ENCODE measurements at regions not wholly inside any gene's neighbourhood (a gene's known extent, or its start where the extent isn't known, plus 50 kb on each side); places are given as distances from the start of the nearest gene placed in this dataset.

DNA sequence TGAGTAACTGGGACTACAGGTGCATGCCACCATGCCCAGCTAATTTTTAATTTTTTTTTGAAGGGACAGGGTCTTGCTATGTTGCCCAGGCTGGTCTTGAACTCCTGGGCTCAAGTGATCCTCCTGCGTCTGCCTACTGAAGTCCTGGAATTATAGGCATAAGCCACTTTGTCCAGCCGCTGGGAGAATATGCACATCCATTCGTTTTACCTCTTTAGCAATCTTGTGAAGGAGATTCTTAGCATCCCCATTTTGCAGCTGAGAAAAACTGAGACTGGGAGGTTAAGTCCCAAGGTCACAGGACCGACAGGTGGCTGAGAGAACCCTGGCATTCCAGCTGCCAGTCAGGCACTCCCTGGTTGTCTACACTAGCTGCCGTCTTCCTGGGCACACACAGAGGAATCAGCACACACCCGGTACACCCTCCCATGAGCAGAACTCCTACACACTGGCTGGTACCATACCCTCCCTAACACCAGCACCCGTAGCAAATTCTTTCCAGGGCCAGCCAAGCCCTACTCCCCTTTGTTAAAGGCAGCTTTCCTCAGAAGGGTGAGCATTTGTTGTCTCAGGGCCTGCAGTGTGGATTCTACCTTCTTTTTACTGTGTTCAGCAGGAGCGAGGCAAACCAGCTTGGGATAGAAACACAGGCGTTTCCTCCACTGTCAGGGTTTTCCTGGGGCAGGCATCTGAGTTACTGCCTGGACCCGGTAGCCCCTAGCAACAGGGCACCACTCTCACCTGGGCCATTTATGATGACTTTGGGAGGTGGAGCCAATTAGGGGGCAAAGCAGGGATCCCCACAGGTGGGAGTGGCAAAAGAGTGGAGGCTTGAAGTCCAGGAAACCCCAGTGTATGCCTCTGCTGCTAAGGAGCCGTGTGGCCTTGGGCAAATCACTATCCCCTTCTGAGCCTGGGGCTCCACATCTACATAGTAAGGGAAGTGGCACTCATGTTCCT is 70.2 kb downstream of the IRF2BPL start:
- peaks cover 71% of the 10 kb centered on the region for H3K4me1 ChIP-seq (ENCODE audit: insufficient read depth)
- peaks cover 21% of the 10 kb centered on the region for H3K27me3 Mint-ChIP-seq (ENCODE audit: insufficient read depth, low read depth, poor library complexity)
- peak overlapping the region; percentile 71 for H3K4me2 ChIP-seq
- no peak overlapping the region for H2AFZ ChIP-seq
- no peaks in the 10 kb centered on the region for H3K36me3 ChIP-seq (ENCODE audit: insufficient read depth)
- H3K27ac ChIP-seq (ENCODE audit: low read depth) = peak overlapping the region; percentile 98
- ATAC-seq = no peak
- no peak for TF ChIP-seq NANOG (IDR thresholded peaks at IDR 0.05; ENCODE audit: borderline replicate concordance)
- TF ChIP-seq POLR2AphosphoS5 (IDR thresholded peaks at IDR 0.05; ENCODE audit: low read depth) = no peak
- no peak for TF ChIP-seq ZNF114 (CRISPR knock-in tag; IDR thresholded peaks at IDR 0.05)
- TF ChIP-seq, protein P1, sequence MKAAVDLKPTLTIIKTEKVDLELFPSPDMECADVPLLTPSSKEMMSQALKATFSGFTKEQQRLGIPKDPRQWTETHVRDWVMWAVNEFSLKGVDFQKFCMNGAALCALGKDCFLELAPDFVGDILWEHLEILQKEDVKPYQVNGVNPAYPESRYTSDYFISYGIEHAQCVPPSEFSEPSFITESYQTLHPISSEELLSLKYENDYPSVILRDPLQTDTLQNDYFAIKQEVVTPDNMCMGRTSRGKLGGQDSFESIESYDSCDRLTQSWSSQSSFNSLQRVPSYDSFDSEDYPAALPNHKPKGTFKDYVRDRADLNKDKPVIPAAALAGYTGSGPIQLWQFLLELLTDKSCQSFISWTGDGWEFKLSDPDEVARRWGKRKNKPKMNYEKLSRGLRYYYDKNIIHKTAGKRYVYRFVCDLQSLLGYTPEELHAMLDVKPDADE (IDR thresholded peaks at IDR 0.05) = no peak
- TF ChIP-seq JUNB (IDR thresholded peaks at IDR 0.05; ENCODE audit: unreplicated experiment) = no peak
- no peak overlapping the region for H3K4me3 Mint-ChIP-seq
- H4K20me1 ChIP-seq (replicated peaks; ENCODE audit: insufficient read depth) = no peaks in the 10 kb centered on the region
- peaks cover 76% of the 10 kb centered on the region for H3K4me1 Mint-ChIP-seq
- H3K27ac Mint-ChIP-seq = peak overlapping the region; percentile 99
- DNase-seq (ENCODE audit: low spot score) = peak; percentile 44
- H3F3A ChIP-seq (replicated peaks; ENCODE audit: low read depth) = peaks cover 59% of the 10 kb centered on the region
- H3K9me3 Mint-ChIP-seq = no peaks in the 10 kb centered on the region; the same call in 2 of the 3 replicates
- no peaks in the 10 kb centered on the region for H3K79me2 ChIP-seq (replicated peaks; ENCODE audit: insufficient read depth)
- H3K27me3 ChIP-seq (ENCODE audit: insufficient read depth) = no peaks in the 10 kb centered on the region
- H3K4me3 ChIP-seq = no peak overlapping the region
- H3K9me2 ChIP-seq (ENCODE audit: insufficient read depth) = no peaks in the 10 kb centered on the region
- H3K36me3 Mint-ChIP-seq (ENCODE audit: low read depth) = no peaks in the 10 kb centered on the region; the same call in 2 of the 3 replicates

DNA sequence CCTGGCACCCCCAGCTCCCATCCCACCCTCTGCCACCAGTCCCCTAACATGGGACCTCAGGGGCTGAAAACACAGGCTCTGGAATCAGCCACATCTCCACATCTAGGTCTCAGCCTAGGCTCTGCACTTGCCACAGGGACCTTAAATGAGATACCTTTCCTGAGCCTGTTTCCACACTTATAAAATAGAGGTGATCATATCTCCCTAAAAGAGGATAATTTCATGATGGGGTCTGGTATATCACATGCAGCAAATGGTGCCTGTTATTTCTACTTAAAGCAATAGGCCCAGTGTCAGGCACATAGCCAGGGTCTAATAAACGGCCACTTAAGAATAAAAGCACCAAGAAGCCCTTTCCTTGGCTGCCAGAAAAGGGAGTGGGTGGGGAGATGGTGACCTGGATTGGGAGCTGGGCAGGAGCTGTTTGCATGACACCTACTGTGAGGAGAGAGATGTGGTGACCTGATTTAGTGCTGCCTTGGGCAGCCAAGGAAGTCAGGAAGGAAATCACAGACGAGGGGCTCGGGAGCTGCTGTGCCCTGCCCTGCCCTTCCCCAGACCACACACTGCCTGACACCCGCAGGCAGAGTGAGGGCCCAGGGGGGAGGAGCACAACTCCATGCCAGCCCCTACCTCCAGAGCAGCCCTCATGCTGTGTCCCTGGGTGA is 71.2 kb downstream of the IRF2BPL start:
- DNase-seq (ENCODE audit: low spot score) = no peak
- peak overlapping the region; percentile 98 for H3K27ac ChIP-seq (ENCODE audit: low read depth)
- Mint-ChIP-seq H3K27me3 (ENCODE audit: insufficient read depth, low read depth, poor library complexity) (peaks cover 21% of the 10 kb centered on the region), H3K4me1 (peaks cover 67% of the 10 kb centered on the region), H3K27ac (peak overlapping the region; percentile 99), H3K9me3 (no peaks in the 10 kb centered on the region; the same call in 2 of the 3 replicates), H3K4me3 (peak overlapping the region; percentile 46), H3K36me3 (ENCODE audit: low read depth) (no peaks in the 10 kb centered on the region; the same call in 2 of the 3 replicates)
- H3K4me1 ChIP-seq (ENCODE audit: insufficient read depth) = peaks cover 62% of the 10 kb centered on the region
- no peaks in the 10 kb centered on the region for H3K27me3 ChIP-seq (ENCODE audit: insufficient read depth)
- ATAC-seq = no peak
- H3K9me2 ChIP-seq (ENCODE audit: insufficient read depth) = no peaks in the 10 kb centered on the region
- H3K4me3 ChIP-seq = peak overlapping the region; percentile 42
- peaks cover 50% of the 10 kb centered on the region for H3F3A ChIP-seq (replicated peaks; ENCODE audit: low read depth)
- peak overlapping the region; percentile 71 for H3K4me2 ChIP-seq
- TF ChIP-seq EZH2 (IDR thresholded peaks at IDR 0.05; ENCODE audit: low read depth, unreplicated experiment) (no peak), POLR2AphosphoS5 (IDR thresholded peaks at IDR 0.05; ENCODE audit: low read depth) (peak; percentile 49)
- H3K36me3 ChIP-seq (ENCODE audit: insufficient read depth) = no peaks in the 10 kb centered on the region
- no peak overlapping the region for H2AFZ ChIP-seq
- H4K20me1 ChIP-seq (replicated peaks; ENCODE audit: insufficient read depth) = no peaks in the 10 kb centered on the region
- H3K79me2 ChIP-seq (replicated peaks; ENCODE audit: insufficient read depth) = no peaks in the 10 kb centered on the region
